ENCODE measurements at regions not wholly inside any gene's neighbourhood (a gene's known extent, or its start where the extent isn't known, plus 50 kb on each side); places are given as distances from the start of the nearest gene placed in this dataset.

- TF ChIP-seq EZH2phosphoT487 (conservative IDR thresholded peaks at IDR 0.05; ENCODE audit: low read length): no peak
- TF ChIP-seq CTCF (IDR thresholded peaks at IDR 0.05; ENCODE audit: insufficient read depth, low read length, poor library complexity, severe bottlenecking): peak; percentile 14
Observed at GRCh38 chr9:86614871-86615849, 260.9 kb upstream of the TUT7 start.
